ENCODE measurements at regions not wholly inside any gene's neighbourhood (a gene's known extent, or its start where the extent isn't known, plus 50 kb on each side); places are given as distances from the start of the nearest gene placed in this dataset.
"Not testable (repeated sequence)": the region's sequence is repeated elsewhere in the genome, so short reads cannot be mapped to it uniquely, and the experiment has no call there.

GRCh38 chr16:31983666-31984065, 110.1 kb downstream of the ZNF267 start:
- not testable (repeated sequence) for TF ChIP-seq POLR2A (IDR thresholded peaks at IDR 0.05); CTCF (IDR thresholded peaks at IDR 0.05); EP300 (IDR thresholded peaks at IDR 0.05; ENCODE audit: low read depth)

Measured in transverse colon (tissue), 3 donors.